ENCODE measurements at regions not wholly inside any gene's neighbourhood (a gene's known extent, or its start where the extent isn't known, plus 50 kb on each side); places are given as distances from the start of the nearest gene placed in this dataset.
"Not testable (repeated sequence)": the region's sequence is repeated elsewhere in the genome, so short reads cannot be mapped to it uniquely, and the experiment has no call there.

DNA sequence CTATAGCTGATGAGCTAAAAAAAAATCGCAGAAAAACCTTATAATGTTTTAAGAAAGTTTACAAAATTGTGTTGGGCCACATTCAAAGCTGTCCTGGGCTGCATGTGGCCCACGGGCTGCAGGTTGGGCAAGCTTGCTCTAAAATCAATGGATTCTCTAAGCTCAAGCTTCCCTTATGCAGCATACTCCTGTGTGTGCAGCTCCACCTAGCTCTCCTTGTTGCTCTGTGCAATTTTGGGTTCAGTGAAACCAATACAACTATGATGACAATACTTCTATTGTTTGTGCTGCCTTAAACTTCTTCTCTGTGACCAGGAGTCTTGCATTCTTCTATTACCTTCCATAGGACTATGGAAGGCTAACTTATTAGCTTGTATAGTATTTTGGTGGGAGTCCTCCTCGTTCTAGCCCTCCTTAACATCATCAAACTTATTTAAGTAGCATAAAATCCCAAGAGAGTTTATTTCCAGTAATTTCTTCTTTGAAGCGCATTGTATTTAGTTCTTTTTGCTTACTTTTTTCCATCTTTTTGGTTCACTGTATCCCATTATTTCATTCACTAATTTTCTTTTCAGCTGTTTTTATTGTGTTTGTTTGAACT lies 170.9 kb upstream of the SMIM30 start:
- no peak overlapping the region for H3K4me3 ChIP-seq (ENCODE audit: low read length)

DNA sequence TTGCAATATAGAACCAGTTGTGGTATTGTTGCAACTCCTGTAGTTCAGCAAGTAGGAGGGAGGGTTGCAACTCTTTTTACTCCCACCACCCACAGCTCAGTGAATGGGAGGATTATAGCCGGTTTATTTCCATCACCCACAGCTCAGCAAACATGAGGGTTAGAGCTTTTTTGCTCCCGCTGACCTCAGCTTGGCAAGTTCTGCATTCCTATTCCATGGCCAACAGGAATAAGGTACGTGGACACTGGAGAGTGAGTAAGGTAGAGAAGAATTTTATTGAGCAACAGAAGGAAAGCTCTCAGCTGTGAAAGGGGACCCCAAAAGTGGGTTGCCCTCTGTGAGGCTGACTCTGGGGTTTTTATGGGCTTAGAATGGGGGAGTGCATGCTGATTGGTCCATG lies 167.1 kb upstream of the SMIM30 start:
- Histone ChIP-seq H3K36me3 (ENCODE audit: insufficient read depth, low read length) (no peaks in the 10 kb centered on the region), H3K9ac (ENCODE audit: low read depth, low read length) (no peak overlapping the region), H3K27me3 (ENCODE audit: control insufficient read depth, insufficient read depth, low read length) (no peaks in the 10 kb centered on the region), H3K4me1 (ENCODE audit: control insufficient read depth, insufficient read depth, low read length) (peaks cover 12% of the 10 kb centered on the region), H3K9me3 (replicated peaks; ENCODE audit: low read length) (no peaks in the 10 kb centered on the region), H3K4me3 (ENCODE audit: low read length) (no peak overlapping the region), H3K4me2 (ENCODE audit: low read length) (no peak overlapping the region)

More for the DNA sequence above, 170.9 kb upstream of the SMIM30 start:
- Histone ChIP-seq H3K27me3 (ENCODE audit: control insufficient read depth, insufficient read depth, low read length) (no peaks in the 10 kb centered on the region), H3K4me2 (ENCODE audit: low read length) (no peak overlapping the region), H3K9me3 (replicated peaks; ENCODE audit: low read length) (no peaks in the 10 kb centered on the region), H3K36me3 (ENCODE audit: insufficient read depth, low read length) (no peaks in the 10 kb centered on the region), H3K4me1 (ENCODE audit: control insufficient read depth, insufficient read depth, low read length) (peaks cover 5% of the 10 kb centered on the region), H3K9ac (ENCODE audit: low read depth, low read length) (no peak overlapping the region)

DNA sequence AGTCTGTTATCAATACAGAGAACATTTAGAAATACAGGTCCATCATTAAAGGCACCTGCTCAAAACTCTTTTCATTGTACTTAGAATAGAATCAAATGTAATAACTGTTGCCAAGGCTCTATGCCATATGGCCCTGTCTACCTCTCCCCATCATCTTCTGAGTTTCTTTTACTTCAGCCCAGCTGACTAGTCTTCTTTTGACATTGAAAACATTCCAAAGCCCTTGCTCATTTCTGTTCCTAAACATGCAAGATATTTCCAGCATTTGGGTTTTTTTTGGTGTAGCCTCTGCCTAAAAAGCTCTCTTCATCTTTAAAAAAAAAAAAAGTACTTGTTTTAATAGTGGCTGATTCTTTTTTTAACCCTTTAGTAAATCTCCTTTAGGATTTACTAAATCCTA lies 165.5 kb upstream of the SMIM30 start:
- H3K9me3 ChIP-seq (replicated peaks; ENCODE audit: low read length): no peaks in the 10 kb centered on the region
- no peak overlapping the region for H3K4me2 ChIP-seq (ENCODE audit: low read length)
- H3K9ac ChIP-seq (ENCODE audit: low read depth, low read length): no peak overlapping the region
- H3K4me1 ChIP-seq (ENCODE audit: control insufficient read depth, insufficient read depth, low read length): peaks cover 12% of the 10 kb centered on the region
- no peaks in the 10 kb centered on the region for H3K36me3 ChIP-seq (ENCODE audit: insufficient read depth, low read length)
- no peaks in the 10 kb centered on the region for H3K27me3 ChIP-seq (ENCODE audit: control insufficient read depth, insufficient read depth, low read length)
- no peak overlapping the region for H3K4me3 ChIP-seq (ENCODE audit: low read length)

DNA sequence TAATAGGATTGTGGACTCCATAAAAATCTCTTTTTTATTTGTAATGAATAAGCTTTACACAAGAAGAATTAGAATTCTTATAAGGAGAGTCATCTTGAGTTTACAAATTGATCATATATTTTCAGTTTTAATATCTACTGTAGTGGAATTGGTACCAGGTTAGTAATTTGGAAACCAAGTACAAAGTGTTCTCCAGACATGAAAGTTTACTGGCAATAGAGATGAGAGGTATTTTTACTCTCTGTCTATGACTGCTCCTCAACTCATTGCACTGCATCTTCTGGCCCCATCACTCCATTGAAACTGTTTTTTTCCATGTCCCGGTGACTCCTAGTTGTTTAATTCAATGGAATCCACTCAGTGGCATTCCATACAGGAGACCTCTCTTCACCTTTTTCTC lies 164.5 kb upstream of the SMIM30 start:
- Histone ChIP-seq H3K4me2 (ENCODE audit: low read length) (no peak overlapping the region), H3K36me3 (ENCODE audit: insufficient read depth, low read length) (no peaks in the 10 kb centered on the region), H3K27me3 (ENCODE audit: control insufficient read depth, insufficient read depth, low read length) (no peaks in the 10 kb centered on the region), H3K4me3 (ENCODE audit: low read length) (no peak overlapping the region), H3K4me1 (ENCODE audit: control insufficient read depth, insufficient read depth, low read length) (peaks cover 12% of the 10 kb centered on the region), H3K9ac (ENCODE audit: low read depth, low read length) (no peak overlapping the region), H3K9me3 (replicated peaks; ENCODE audit: low read length) (no peaks in the 10 kb centered on the region)

DNA sequence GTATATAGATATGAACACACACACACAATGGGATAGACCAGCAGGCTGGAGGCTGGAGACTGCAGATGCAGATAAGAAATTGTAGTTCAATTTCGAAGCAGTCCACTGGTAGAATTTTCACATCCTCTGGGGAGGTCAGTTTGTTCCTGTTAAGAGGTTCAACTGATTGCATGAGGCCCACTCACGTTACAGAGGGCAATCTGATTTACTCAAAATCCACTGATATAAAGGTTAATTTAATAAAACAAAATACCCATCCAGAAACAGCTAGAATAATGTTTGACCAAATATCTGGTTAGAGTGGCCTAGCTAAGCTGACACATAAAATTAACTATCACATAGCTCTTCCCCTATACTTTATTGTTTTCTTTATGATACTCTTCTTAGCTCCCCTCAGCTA lies 162.9 kb upstream of the SMIM30 start:
- no peak overlapping the region for H3K4me3 ChIP-seq (ENCODE audit: low read length)
- H3K9me3 ChIP-seq (replicated peaks; ENCODE audit: low read length): no peaks in the 10 kb centered on the region
- H3K36me3 ChIP-seq (ENCODE audit: insufficient read depth, low read length): no peaks in the 10 kb centered on the region
- no peak overlapping the region for H3K9ac ChIP-seq (ENCODE audit: low read depth, low read length)
- H3K4me1 ChIP-seq (ENCODE audit: control insufficient read depth, insufficient read depth, low read length): peaks cover 12% of the 10 kb centered on the region
- no peaks in the 10 kb centered on the region for H3K27me3 ChIP-seq (ENCODE audit: control insufficient read depth, insufficient read depth, low read length)
- no peak overlapping the region for H3K4me2 ChIP-seq (ENCODE audit: low read length)

DNA sequence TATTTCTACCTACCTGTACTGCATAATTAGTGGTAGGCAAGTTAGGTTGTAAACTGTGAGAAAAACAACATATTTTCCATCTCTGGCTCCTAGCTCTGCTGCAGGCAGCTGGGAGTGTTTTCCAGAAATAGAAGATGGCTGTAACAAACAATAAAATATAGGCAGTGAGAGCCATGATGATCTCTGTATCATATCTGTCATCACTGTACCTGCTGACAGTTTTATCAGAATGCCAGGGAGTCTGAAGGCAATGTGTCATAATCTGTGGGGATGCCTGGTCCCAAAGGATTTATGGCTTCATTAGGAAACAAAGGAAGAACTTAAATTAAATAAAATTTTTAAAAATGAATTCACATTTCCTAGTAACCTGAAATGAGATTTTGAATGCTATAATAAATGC lies 160.9 kb upstream of the SMIM30 start:
- Histone ChIP-seq H3K4me3 (ENCODE audit: low read length) (no peak overlapping the region), H3K27me3 (ENCODE audit: control insufficient read depth, insufficient read depth, low read length) (no peaks in the 10 kb centered on the region), H3K4me2 (ENCODE audit: low read length) (no peak overlapping the region), H3K9me3 (replicated peaks; ENCODE audit: low read length) (peaks cover 3% of the 10 kb centered on the region), H3K9ac (ENCODE audit: low read depth, low read length) (no peak overlapping the region), H3K36me3 (ENCODE audit: insufficient read depth, low read length) (no peaks in the 10 kb centered on the region), H3K4me1 (ENCODE audit: control insufficient read depth, insufficient read depth, low read length) (peaks cover 8% of the 10 kb centered on the region)

DNA sequence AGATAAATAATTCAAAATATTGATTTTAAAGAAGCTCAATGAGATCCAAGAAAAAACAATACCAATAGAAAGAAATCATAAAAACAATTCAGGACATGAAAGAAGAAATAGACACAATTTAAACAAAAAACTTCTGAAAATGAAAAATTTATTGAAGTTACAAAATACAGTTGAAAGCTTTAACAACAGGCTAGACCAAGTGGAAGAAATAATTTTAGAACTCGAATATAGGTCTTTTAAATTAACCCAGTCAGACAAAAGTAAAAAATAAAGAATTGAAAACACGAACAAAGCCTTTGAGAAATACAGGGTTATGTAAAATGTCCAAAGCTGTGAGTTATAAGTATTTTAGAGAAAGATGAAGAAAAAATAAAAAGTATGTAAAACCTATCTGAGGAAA lies 152.4 kb upstream of the SMIM30 start:
- H3K36me3 ChIP-seq (ENCODE audit: insufficient read depth, low read length): no peaks in the 10 kb centered on the region
- no peak overlapping the region for H3K4me3 ChIP-seq (ENCODE audit: low read length)
- no peak overlapping the region for H3K4me2 ChIP-seq (ENCODE audit: low read length)
- H3K9me3 ChIP-seq (replicated peaks; ENCODE audit: low read length): peaks cover 3% of the 10 kb centered on the region
- no peaks in the 10 kb centered on the region for H3K27me3 ChIP-seq (ENCODE audit: control insufficient read depth, insufficient read depth, low read length)
- no peaks in the 10 kb centered on the region for H3K4me1 ChIP-seq (ENCODE audit: control insufficient read depth, insufficient read depth, low read length)
- no peak overlapping the region for H3K9ac ChIP-seq (ENCODE audit: low read depth, low read length)

DNA sequence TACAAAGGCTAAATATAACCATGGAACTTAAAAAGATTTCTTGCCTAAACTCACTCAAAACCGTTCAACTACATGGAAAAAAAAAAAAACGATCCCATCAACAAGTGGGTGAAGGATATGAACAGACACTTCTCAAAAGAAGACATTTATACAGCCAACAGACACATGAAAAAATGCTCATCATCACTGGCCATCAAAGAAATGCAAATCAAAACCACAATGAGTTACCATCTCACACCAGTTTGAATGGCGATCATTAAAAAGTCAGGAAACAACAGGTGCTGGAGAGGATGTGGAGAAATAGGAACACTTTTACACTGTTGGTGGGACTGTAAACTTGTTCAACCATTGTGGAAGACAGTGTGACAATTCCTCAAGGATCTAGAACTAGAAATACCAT lies 151.2 kb upstream of the SMIM30 start:
- not testable (repeated sequence) for H3K4me1 ChIP-seq (ENCODE audit: control insufficient read depth, insufficient read depth, low read length); H3K36me3 ChIP-seq (ENCODE audit: insufficient read depth, low read length); H3K4me3 ChIP-seq (ENCODE audit: low read length); H3K9ac ChIP-seq (ENCODE audit: low read depth, low read length); H3K9me3 ChIP-seq (replicated peaks; ENCODE audit: low read length); H3K27me3 ChIP-seq (ENCODE audit: control insufficient read depth, insufficient read depth, low read length); H3K4me2 ChIP-seq (ENCODE audit: low read length)

DNA sequence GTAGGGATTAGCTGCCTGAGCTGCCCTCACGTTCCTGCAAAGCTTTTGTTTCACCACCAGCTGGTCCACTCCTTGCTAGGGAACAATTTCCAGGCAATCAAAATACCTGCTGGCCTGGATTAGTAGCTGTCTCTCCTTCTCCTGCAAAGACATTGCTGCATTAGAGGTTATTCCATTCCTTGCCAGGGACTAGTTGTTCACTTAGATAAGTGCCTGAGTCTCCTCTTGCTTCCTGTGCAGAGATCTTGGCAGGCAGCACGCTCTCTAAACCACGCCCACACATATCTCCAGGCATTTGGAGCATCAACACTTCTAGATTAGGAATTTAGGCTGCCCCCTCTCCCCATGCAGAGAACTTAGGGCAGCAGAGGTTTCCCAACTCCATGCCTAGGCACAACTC lies 150.4 kb upstream of the SMIM30 start:
- H3K4me3 ChIP-seq (ENCODE audit: low read length): no peak overlapping the region
- no peaks in the 10 kb centered on the region for H3K4me1 ChIP-seq (ENCODE audit: control insufficient read depth, insufficient read depth, low read length)
- no peaks in the 10 kb centered on the region for H3K36me3 ChIP-seq (ENCODE audit: insufficient read depth, low read length)
- H3K9ac ChIP-seq (ENCODE audit: low read depth, low read length): no peak overlapping the region
- H3K9me3 ChIP-seq (replicated peaks; ENCODE audit: low read length): no peaks in the 10 kb centered on the region
- no peaks in the 10 kb centered on the region for H3K27me3 ChIP-seq (ENCODE audit: control insufficient read depth, insufficient read depth, low read length)
- H3K4me2 ChIP-seq (ENCODE audit: low read length): no peak overlapping the region

DNA sequence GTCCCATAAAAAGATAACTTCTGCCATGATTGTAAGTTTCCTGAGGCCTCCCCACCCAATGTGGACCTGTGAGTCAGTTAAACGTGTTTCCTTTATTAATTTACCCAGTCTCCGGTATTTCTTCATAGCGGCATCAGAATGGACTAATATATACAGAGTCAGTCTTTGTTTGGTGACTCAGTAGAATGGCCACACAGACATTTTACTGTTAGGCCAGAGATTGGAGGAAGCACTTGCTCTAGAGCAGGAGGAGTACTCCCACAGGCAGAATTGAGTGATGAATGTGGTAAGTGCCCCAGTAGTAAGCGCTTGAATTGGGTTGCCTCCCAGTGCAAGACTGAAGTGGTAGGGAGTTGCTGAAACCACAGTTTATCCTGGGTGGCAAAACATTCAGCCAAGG lies 149.5 kb upstream of the SMIM30 start:
- H3K9me3 ChIP-seq (replicated peaks; ENCODE audit: low read length): no peaks in the 10 kb centered on the region
- no peak overlapping the region for H3K4me3 ChIP-seq (ENCODE audit: low read length)
- no peaks in the 10 kb centered on the region for H3K27me3 ChIP-seq (ENCODE audit: control insufficient read depth, insufficient read depth, low read length)
- H3K4me1 ChIP-seq (ENCODE audit: control insufficient read depth, insufficient read depth, low read length): no peaks in the 10 kb centered on the region
- H3K36me3 ChIP-seq (ENCODE audit: insufficient read depth, low read length): no peaks in the 10 kb centered on the region
- no peak overlapping the region for H3K9ac ChIP-seq (ENCODE audit: low read depth, low read length)
- no peak overlapping the region for H3K4me2 ChIP-seq (ENCODE audit: low read length)

DNA sequence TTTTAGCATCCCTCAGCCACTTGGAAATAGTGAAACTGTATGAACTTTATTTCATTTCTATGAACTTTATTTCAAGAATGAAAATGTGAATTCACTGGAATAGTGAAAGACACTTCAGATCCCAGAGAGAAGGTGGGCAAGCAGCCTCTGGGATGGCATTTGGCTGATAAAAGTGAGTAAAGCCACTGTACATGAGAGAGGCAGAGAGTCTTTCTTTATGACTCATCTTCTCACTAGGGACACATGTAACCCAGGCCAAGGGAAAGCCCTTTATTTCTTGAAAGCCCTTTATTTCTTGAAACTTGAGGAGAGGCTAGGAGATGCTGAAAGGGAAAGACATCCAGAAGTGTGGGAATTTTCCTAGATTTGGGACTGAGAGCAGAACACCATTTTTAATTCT lies 148.9 kb upstream of the SMIM30 start:
- Histone ChIP-seq H3K9me3 (replicated peaks; ENCODE audit: low read length) (no peaks in the 10 kb centered on the region), H3K4me2 (ENCODE audit: low read length) (no peak overlapping the region), H3K4me3 (ENCODE audit: low read length) (no peak overlapping the region), H3K36me3 (ENCODE audit: insufficient read depth, low read length) (no peaks in the 10 kb centered on the region), H3K9ac (ENCODE audit: low read depth, low read length) (no peak overlapping the region), H3K27me3 (ENCODE audit: control insufficient read depth, insufficient read depth, low read length) (no peaks in the 10 kb centered on the region), H3K4me1 (ENCODE audit: control insufficient read depth, insufficient read depth, low read length) (no peaks in the 10 kb centered on the region)

DNA sequence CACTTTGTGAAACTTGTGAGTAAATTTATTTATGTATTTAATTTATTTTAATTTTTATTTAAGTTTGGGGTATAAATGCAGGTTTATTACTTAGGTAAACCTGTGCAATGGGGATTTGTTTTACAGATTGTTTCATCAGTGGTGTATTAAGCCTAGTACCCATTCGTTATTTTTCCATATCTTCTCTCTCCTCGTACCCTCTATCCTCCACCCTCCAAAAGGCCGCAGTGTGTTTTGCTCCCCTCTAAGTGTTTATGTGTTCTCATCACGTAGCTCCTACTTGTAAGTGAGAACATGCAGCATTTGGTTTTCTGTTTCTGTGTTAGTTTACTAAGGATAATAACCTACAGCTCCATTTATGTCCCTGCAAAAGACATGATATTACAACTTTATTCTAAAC lies 145.4 kb upstream of the SMIM30 start:
- Histone ChIP-seq H3K27me3 (ENCODE audit: control insufficient read depth, insufficient read depth, low read length) (no peaks in the 10 kb centered on the region), H3K4me1 (ENCODE audit: control insufficient read depth, insufficient read depth, low read length) (no peaks in the 10 kb centered on the region), H3K9ac (ENCODE audit: low read depth, low read length) (no peak overlapping the region), H3K4me2 (ENCODE audit: low read length) (no peak overlapping the region), H3K9me3 (replicated peaks; ENCODE audit: low read length) (no peaks in the 10 kb centered on the region), H3K4me3 (ENCODE audit: low read length) (no peak overlapping the region), H3K36me3 (ENCODE audit: insufficient read depth, low read length) (no peaks in the 10 kb centered on the region)

All from skeletal muscle satellite cell (primary cell).